Iris pigment epithelial cell (primary cell): ENCODE measurements at regions not wholly inside any gene's neighbourhood (a gene's known extent, or its start where the extent isn't known, plus 50 kb on each side); places are given as distances from the start of the nearest gene placed in this dataset.
A peak's percentile ranks its signal among the peaks of the same experiment; 100 is the strongest.

Experiments used
- DNase-seq: peaks from one replicate; pipeline ENCODE4 v3.0.0-alpha.2; 2011; ENCODE audit warnings: low read depth

DNA sequence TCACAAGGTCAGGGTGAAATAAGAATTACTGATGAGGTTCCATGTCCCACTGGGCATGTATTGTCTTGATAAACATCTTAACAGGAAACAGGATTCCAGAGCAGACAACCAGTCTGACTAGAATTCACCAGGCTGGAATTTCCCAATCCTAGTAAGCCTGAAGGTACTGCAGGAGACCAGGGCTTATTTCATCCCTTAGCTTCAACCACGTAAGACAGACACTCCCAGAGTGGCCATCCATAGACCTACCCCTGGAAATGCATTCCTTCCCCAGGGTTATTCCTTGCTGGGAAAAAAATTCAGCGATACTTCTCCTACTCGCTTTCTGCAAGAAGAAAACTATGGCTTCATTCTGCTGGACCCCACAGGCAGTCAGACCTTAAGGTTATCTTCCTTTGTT lies 785.4 kb downstream of the NR2F1-AS1 start:
- no peak for DNase-seq

DNA sequence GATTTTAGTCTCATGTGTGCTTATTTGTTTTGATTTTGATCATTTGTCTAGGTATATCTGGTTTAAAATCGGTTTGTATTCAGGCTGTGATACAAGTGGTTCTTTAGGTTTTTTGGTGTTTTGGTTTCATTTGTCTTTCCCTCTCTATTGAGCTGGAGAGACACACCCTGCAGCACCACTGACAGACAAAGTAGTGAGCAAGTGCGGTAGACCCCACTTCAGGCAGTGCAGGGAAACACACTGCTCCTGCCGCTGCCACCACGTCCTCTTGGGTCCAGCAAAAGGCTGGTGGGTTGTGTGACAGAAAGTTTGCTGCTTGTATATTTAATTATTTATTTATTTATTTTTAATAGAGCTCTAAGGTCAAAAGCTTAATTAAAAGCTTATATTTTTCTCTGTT lies 801.0 kb downstream of the NR2F1-AS1 start:
- no peak for DNase-seq

DNA sequence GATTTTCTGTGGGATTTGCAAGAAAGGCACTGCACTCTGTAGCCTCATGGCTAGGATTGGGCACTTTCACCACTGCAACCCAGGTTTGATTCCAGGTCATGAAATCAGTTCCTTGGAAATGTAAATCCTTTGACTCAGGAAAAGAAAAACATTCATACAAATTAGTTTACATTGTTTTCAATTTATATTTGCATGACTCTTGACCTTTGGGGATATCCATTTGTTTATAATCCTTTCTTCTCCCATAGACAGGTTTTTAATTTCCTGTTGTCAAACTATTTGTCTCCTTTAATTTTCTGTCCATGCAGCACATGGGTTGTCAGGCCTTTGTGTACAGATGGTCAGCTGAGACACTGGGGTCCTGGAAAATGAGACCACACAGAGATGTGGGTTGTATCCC lies 801.5 kb downstream of the NR2F1-AS1 start:
- DNase-seq, result no peak

DNA sequence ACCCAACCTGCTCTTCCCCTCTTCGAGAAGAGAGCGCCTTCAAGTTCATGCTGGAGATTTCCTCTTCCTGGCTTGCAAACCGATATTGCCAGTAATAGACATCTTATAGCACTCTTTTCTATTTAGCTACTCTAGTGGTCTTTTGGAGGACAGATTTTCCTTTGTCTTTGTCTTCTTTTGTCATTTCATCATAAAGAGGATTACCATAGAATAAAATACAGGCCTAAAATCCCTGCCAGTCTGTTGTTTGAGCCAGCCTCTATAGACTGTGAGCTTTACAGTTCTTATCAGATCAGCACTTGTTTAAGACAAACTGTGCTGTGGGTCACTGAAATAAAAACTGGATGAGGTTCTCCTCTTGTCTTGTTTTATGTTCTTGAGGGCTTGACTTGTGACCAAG lies 802.8 kb downstream of the NR2F1-AS1 start:
- DNase-seq, result no peak

DNA sequence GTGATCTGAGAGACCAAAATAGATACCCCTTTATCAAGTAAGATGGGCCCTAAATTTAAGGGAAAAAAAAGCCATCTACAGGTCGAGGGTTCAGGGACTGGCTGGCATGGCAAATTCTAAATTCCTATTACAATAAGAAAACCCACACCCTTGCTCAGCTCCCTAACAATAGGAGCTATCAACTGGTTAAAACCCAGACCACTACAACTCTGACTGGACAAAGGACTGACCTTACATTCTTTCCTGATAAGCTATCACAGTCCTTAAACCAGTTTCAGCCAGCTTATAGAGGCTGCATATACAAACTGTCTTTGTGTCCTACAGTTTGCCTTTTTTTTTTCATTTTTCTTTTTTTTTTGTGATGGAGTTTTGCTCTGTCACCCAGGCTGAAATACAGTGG lies 803.6 kb downstream of the NR2F1-AS1 start:
- no peak for DNase-seq

DNA sequence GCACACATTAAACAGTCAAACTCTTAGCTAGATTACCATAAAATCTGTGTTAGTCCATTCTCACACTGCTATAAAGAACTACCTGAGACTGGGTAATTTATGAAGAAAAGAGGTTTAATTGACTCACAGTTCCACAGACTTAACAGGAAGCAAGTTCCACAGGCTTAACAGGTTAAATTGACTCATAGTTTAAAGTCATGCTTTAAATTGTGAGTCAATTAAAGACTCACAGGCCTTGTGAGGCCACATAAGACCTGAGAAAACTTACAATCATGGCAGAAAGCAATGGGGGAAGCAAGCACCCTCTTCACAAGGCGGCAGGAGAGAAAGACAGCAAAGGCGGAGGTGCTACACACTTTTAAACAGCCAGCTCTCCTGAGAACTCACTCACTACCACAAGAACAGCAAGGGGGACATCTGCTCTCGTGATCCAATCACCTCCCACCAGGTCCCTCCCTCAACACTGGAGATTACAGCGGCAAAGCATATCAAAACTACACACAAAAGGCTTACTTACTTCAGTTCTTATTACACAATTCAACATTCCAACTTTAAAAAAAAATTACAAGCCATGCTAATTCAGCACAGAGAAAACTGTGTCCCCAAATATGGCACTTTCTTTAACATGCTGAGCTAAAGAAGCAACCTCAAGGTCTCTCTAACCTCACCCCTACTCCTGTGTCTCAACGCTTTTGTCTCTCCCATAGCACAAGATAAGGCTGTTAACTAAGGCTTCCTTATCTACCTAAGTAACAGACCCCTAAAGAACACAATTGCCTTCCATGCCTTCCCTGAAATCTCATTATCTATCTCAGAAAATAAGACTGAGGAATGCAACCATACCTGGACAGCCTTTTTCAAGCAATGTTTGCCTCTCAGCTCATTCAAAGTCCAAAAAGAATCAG lies 805.1 kb downstream of the NR2F1-AS1 start:
- peak; percentile 73 for DNase-seq

DNA sequence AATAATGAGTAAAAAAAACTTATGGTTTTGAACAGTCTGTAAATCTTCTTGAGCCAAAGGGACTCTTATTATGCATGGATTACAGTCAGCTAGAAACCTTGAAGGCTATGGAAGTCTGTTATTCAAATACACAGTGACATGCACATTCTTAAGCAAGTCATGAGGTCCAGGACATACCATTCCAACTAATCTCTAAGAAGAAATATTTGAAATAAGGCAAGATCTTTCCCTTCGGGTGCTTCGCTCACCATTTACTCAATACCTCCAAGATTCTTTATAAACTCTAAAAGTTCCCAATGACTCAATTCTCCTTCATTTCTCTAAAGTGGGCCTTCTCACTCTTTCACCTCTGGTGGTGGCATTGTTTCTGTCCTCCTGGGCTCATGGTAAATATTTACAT lies 811.0 kb downstream of the NR2F1-AS1 start:
- peak; percentile 93 for DNase-seq

DNA sequence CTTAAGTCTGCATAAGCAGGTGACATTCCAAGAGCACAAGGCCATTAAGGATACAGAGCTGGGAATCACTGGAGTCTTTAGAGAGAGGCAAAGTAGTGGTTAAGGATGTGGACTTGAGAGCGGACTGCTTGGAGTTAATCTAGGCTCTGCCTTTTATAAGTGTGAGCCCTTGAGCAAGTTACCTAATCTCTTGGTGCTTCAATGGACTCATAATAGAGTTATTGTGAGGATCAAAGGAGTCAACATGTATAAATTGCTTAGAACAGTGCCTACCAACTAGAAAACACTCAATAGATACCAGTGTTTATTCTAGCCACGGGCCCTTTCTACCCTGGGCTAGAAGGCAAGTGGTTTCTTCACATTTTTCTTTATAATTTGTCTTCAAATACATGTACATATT lies 819.4 kb downstream of the NR2F1-AS1 start:
- no peak for DNase-seq

DNA sequence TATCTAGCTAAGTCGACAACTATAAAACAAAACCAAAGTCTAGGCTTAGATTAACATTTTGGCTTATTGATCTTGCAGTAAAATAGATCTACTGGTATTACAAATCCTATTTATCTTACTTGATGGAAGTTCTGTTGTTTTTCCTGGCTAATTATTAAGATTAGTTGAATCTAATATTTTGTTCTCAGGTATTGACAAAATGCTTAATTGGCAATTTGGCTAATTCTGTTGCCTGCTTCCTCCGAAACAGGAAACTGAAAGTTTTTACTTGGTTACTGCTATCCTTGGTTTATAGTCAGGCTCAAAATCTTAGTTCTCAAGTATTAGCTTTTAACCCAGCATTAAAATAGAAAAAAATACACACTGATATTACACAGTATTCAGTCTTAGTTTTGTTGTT lies 820.5 kb downstream of the NR2F1-AS1 start:
- no peak for DNase-seq

DNA sequence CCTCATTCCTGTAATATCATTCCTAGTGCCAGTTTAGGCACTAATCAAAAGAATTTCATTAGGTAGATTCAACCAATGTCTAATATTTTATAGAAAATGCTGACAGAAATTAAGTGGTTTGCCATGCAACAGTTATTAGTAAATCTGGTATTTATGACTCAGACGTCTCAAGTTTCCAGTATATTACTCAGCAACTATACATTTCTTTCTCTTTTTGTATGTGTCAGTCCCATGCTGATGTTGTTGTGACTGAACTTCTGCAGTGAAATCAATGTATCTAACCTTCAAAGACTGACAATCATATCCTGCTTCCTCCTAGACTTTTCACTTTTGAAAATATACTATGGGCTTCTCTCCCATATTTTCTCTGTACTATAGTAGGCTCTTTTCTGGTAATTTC lies 822.5 kb downstream of the NR2F1-AS1 start:
- DNase-seq, result peak; percentile 85

DNA sequence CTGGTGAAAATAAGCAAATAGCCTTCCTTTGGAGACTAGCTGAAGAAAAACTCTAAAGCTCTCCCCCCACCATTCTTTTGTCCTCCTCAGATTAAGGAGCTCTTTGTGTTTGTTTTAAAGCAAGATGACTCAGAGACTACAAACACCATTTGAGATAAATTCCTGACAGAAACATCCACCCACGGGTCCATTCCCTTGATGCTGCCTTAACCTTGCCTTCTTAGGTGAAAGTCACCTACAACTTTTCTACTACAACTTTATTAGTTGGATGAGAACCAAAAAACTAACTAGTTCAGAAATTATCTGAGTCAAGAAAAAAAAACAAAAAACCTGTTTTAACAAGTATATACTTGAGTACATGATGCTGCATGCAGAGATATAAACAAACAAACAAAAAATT lies 831.1 kb downstream of the NR2F1-AS1 start:
- peak; percentile 75 for DNase-seq

DNA sequence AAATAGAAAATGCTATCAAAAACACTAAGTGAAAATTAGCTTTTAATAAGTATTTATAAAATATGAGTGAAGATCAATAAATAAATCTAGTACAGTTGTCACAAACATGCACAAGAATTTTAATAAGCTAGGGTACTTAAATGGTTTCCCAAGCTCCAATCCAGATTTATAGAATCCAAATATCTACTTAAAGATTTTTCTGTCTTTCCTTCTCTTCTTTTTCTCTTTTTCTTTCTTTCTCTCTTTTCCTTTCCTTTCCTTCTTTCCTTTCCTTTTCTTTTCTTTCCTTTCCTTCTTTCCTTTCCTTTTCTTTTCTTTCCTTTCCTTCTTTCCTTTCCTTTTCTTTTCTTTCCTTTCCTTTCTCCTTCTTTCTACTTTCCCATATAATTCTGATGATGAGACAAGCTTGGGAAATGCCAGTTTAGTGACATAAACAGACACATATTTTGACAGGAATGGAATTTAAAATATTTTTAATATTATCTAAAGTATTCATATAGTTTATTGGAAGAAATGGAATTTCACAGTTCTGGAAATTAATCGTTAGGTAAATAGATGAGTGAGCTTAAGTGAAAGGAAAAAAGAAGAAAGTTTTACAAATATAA lies 832.8 kb downstream of the NR2F1-AS1 start:
- DNase-seq, result no peak

DNA sequence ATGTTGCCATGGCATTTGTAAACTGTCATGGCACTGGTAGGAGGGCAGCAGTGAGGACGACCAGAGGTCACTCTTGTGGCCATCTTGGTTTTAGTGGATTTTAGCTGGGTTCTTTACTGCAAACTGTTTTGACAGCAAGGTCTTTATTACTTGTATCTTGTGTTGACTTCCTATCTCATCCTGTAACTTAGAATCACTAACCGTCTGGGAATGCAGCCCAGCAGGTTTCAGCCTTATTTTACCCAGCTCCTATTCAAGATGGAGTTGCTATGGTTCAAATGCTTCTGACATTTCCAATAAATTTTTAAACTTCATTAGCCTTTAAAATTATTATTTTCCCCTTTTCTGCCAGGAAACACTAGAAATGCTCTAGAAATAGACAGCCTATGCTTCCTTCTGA lies 839.1 kb downstream of the NR2F1-AS1 start:
- no peak for DNase-seq

DNA sequence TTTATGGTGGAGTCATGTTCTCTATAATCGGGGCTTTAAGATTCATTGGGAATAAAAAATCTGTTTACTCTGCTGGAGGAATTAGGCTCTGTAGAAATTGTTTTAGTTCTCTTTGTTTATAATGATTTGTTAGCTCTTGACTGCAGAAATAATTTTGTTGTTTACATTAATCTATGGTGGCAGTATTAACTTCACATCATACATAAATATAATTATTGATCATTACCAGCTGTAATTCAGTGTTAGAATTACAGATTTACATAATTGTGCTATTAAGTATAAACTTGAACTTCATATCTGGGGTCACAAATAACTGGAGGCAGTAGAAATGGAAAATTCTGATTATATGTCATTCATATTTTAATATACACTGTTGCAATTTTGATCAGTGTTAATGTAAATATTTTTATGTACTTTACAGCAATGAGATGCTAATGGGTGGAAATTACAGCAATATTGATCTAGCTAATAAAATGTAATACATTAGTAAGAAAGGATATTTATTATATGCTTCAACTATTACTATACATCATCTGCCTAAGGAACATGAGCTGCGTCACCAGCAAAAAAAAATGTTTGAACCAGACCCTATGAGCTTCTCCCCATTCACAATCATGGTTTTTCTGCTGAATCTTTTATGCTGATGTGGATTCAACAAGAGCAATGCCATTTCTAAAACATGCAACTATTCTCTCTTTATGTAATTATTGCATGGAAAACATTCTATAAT lies 846.6 kb downstream of the NR2F1-AS1 start:
- DNase-seq, result no peak

DNA sequence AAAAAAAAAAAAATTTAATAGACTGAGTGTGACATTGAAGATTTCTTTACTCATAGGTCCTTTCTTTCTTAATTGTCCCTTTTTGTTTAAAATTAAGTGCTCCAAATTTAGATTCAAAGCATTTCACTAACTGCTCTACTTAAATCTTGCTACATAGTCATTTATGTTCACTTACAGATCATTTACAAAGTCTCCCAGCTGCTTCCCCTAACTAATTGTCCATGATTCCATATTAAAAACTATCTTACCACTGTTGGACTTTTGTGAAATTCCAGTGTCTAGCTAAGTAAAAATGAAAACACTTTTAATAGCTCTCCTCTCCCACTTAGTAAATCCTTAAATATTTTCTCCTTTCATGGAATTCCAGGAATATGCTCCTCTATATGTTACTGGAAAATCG lies 850.5 kb downstream of the NR2F1-AS1 start:
- no peak for DNase-seq

DNA sequence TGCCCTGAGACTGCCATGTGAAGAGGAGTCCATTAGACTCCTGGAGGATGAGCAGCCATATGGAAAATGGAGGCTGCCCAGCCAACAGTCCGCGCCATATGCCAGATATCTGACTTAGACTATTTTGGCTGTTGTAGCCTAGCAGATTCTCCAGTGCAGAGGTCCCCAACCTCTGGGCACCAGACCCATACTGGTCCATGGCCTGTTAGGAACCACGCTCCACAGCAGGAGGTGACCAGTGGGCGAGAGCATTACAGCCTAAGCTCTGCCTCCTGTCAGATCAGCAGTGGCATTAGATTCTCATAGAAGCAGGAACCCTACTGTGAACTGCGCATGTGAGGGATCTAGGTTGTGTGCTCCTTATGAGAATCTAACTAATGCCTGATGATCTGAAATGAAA lies 851.9 kb downstream of the NR2F1-AS1 start:
- no peak for DNase-seq

DNA sequence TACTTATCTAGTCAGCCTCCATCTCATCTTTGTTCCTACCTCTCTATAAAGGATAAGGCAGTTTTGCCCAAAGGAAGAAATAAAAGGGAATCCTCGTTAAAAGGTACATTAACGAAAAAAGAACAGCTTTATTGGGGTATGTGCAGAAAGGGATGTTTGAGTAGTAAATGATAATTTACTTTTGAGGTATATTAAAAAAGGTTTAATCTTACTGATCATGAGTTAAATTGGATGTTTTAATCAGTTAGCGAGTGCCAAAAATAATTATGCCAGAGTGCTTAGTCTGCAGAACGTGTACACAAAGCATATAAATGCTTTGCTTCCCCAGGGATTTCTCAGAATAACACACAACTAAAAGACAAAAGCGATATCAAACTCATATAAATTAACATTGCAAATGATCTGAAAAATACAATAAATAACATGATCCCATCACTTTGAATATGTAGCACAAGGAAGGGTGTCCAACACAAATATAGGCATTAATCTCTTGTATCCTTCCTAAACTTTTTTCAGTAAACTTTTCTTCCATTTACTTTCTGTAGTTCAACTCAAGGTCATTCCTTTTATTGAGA lies 865.0 kb downstream of the NR2F1-AS1 start:
- no peak for DNase-seq

DNA sequence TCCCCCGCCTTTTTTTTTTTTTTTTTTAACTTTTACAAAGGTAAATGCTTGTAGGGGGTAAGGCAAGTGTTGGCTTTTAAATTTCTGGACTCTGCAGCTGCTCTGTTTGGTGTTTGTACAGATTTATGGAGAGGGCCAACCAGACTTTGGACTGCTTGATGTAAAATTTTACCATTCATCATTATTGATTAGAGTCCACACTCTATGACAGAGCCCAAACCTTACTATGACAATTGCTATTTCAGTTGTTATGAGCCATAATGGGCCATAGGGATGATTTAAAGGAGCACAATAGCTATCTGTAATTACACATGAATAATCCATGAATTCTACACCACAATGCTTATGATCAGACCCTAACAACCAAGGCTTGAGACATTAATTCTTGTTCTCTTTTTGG lies 867.2 kb downstream of the NR2F1-AS1 start:
- no peak for DNase-seq

DNA sequence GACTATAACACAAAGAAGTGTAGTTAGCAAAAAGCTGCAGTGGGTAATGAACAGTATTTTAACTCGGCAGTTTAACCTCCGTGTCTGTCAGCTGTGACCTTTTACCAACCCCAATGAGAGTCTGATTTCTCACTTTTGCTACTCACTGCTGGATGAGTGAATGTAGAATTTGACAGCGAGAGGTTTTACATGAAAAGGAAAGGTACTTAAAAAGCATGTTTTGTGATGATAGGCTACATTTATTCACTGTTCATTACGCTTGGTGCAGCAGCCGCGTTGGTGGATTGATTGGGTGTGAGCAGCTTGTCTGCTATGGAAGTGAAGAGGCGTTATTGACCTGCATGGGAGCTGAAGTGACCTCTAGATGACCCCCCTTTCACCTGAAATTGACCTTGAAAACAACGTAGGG lies 867.7 kb downstream of the NR2F1-AS1 start:
- no peak for DNase-seq

DNA sequence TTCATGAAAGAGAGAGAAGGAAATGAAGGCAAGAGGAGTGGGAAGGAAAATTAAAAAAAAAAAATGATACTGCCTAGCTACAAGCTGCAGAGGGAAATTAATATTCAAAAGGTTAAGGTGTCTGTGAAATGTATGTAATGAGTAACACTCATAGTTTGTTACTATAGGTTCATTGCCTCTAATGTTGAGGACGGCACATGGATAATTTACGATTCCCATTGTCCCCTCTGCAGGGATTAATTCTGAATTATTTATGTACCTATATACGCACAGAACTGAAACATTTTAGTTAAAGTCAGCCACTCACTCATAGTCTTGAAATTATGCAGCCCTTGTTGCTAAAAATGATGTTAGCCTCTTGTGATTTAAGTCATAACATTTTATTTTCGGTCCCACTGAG lies 869.1 kb downstream of the NR2F1-AS1 start:
- no peak for DNase-seq

DNA sequence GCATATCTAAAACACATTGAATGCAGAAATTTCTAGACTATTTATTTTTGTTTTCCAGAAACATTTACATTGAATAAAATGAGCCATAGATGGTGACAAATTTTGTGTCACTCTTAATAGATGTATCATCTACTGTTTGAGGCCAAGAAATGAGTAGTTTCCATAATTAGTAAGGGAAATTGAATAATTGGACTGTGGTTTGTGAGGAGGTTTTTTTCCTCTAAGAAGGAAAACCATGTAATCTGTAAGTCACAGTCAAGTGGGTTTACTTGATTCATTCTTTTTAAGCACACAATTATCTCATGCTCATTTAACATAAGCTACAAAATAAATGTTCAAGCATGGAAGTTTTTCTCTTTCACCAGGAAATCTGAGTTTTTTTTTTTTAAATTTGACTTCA lies 876.4 kb downstream of the NR2F1-AS1 start:
- DNase-seq, result no peak

DNA sequence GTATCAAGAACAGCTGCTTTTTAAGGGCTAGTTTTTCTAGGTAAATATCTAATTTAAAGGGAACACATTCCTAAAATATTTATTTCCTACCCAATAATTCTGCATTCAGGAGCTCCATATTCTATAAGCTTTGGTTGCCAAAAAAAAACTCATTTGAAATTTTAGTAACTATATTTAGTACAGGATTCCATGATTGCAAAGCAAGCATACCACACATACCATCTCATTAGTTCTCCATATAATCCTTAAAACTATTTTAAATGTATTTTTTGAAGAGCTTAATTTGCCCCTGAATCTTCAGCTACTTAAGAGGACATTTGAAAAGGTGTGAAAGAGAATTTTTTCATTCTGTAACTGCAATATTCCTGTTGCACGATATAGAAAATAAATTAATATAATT lies 877.0 kb downstream of the NR2F1-AS1 start:
- DNase-seq, result no peak
